ENCODE measurements at regions not wholly inside any gene's neighbourhood (a gene's known extent, or its start where the extent isn't known, plus 50 kb on each side); places are given as distances from the start of the nearest gene placed in this dataset.

GRCh38 chr20:10927936-10928840 lies 254.4 kb upstream of the JAG1 start:
- H3K27ac Mint-ChIP-seq: no peak overlapping the region
- no peaks in the 10 kb centered on the region for H3K4me1 ChIP-seq
- H3K27me3 Mint-ChIP-seq (ENCODE audit: insufficient read depth, low read depth): no peaks in the 10 kb centered on the region
- H3K36me3 Mint-ChIP-seq: no peaks in the 10 kb centered on the region
- no peak for TF ChIP-seq EZH2phosphoT487 (IDR thresholded peaks at IDR 0.05)
- TF ChIP-seq EZH2 (IDR thresholded peaks at IDR 0.05): no peak
- no peak for TF ChIP-seq CTCF (IDR thresholded peaks at IDR 0.05)
- no peaks in the 10 kb centered on the region for H3K79me2 ChIP-seq (ENCODE audit: low read depth)
- no peak overlapping the region for H3K9ac ChIP-seq
- H3K9me3 Mint-ChIP-seq: peaks cover 7% of the 10 kb centered on the region
- H3K27ac ChIP-seq: no peak overlapping the region
- no peaks in the 10 kb centered on the region for H3K27me3 ChIP-seq
- no peak for DNase-seq (ENCODE audit: low spot score)
- no peak overlapping the region for H2AFZ ChIP-seq (replicated peaks)
- no peaks in the 10 kb centered on the region for H3F3A ChIP-seq (ENCODE audit: low read depth)
- H3K36me3 ChIP-seq: no peaks in the 10 kb centered on the region
- no peak overlapping the region for H3K4me3 ChIP-seq
- peaks cover 2% of the 10 kb centered on the region for H3K4me1 Mint-ChIP-seq
- H3K4me3 Mint-ChIP-seq: no peak overlapping the region
- no peaks in the 10 kb centered on the region for H4K20me1 ChIP-seq (ENCODE audit: low read depth)
- no peak overlapping the region for H3K4me2 ChIP-seq
- H3K9me3 ChIP-seq (ENCODE audit: low read depth): no peaks in the 10 kb centered on the region

- DNase-seq (ENCODE audit: low spot score): no peak
- H3K27me3 Mint-ChIP-seq (ENCODE audit: insufficient read depth, low read depth): no peaks in the 10 kb centered on the region
- no peaks in the 10 kb centered on the region for H3K9me3 ChIP-seq (ENCODE audit: low read depth)
- no peak overlapping the region for H3K27ac ChIP-seq
- H3K9ac ChIP-seq: no peak overlapping the region
- TF ChIP-seq EZH2 (IDR thresholded peaks at IDR 0.05) (no peak), EZH2phosphoT487 (IDR thresholded peaks at IDR 0.05) (no peak), CTCF (IDR thresholded peaks at IDR 0.05) (no peak)
- no peaks in the 10 kb centered on the region for H3K27me3 ChIP-seq
- no peaks in the 10 kb centered on the region for H4K20me1 ChIP-seq (ENCODE audit: low read depth)
- H3F3A ChIP-seq (ENCODE audit: low read depth): no peaks in the 10 kb centered on the region
- H3K27ac Mint-ChIP-seq: no peak overlapping the region
- H3K36me3 ChIP-seq: no peaks in the 10 kb centered on the region
- peaks cover 7% of the 10 kb centered on the region for H3K9me3 Mint-ChIP-seq
- H3K79me2 ChIP-seq (ENCODE audit: low read depth): no peaks in the 10 kb centered on the region
- H3K4me2 ChIP-seq: no peak overlapping the region
- no peak overlapping the region for H3K4me3 Mint-ChIP-seq
- H3K4me1 ChIP-seq: no peaks in the 10 kb centered on the region
- no peaks in the 10 kb centered on the region for H3K36me3 Mint-ChIP-seq
- no peak overlapping the region for H2AFZ ChIP-seq (replicated peaks)
- H3K4me1 Mint-ChIP-seq: no peaks in the 10 kb centered on the region
- H3K4me3 ChIP-seq: no peak overlapping the region
Observed at GRCh38 chr20:10928841-10929421, 255.1 kb upstream of the JAG1 start.

GRCh38 chr20:10935658-10936402 lies 262.0 kb upstream of the JAG1 start:
- no peak overlapping the region for H3K9ac ChIP-seq
- H2AFZ ChIP-seq (replicated peaks): no peak overlapping the region
- H3K36me3 ChIP-seq: no peaks in the 10 kb centered on the region
- H3K27me3 ChIP-seq: no peaks in the 10 kb centered on the region
- H3F3A ChIP-seq (ENCODE audit: low read depth): no peaks in the 10 kb centered on the region
- no peaks in the 10 kb centered on the region for H3K79me2 ChIP-seq (ENCODE audit: low read depth)
- H3K9me3 Mint-ChIP-seq: peaks cover 4% of the 10 kb centered on the region
- no peak for DNase-seq (ENCODE audit: low spot score)
- no peaks in the 10 kb centered on the region for H3K4me1 ChIP-seq
- H3K4me1 Mint-ChIP-seq: peaks cover 3% of the 10 kb centered on the region
- no peak overlapping the region for H3K4me2 ChIP-seq
- no peak overlapping the region for H3K27ac Mint-ChIP-seq
- H3K36me3 Mint-ChIP-seq: no peaks in the 10 kb centered on the region
- no peak overlapping the region for H3K4me3 ChIP-seq
- H3K9me3 ChIP-seq (ENCODE audit: low read depth): no peaks in the 10 kb centered on the region
- no peaks in the 10 kb centered on the region for H3K27me3 Mint-ChIP-seq (ENCODE audit: insufficient read depth, low read depth)
- H4K20me1 ChIP-seq (ENCODE audit: low read depth): no peaks in the 10 kb centered on the region
- no peak overlapping the region for H3K27ac ChIP-seq
- H3K4me3 Mint-ChIP-seq: no peak overlapping the region
- no peak for TF ChIP-seq CTCF (IDR thresholded peaks at IDR 0.05)
- no peak for TF ChIP-seq EZH2phosphoT487 (IDR thresholded peaks at IDR 0.05)
- no peak for TF ChIP-seq EZH2 (IDR thresholded peaks at IDR 0.05)
